ENCODE measurements at regions not wholly inside any gene's neighbourhood (a gene's known extent, or its start where the extent isn't known, plus 50 kb on each side); places are given as distances from the start of the nearest gene placed in this dataset.
A peak's percentile ranks its signal among the peaks of the same experiment; 100 is the strongest.

GRCh38 chr4:16377887-16378286 is 151.6 kb upstream of the TAPT1 start:
- H3K27me3 Mint-ChIP-seq (ENCODE audit: low read depth), result no peaks in the 10 kb centered on the region
- peaks cover 16% of the 10 kb centered on the region for H3K4me1 Mint-ChIP-seq
- no peaks in the 10 kb centered on the region for H3K36me3 Mint-ChIP-seq (ENCODE audit: low read depth)
- TF ChIP-seq CTCF (conservative IDR thresholded peaks at IDR 0.05), result no peak
- DNase-seq (ENCODE audit: low read depth, low spot score), result no peak
- no peaks in the 10 kb centered on the region for H3K9me3 Mint-ChIP-seq
- H3K27ac Mint-ChIP-seq (ENCODE audit: unreplicated experiment), result no peak overlapping the region
- no peak overlapping the region for H3K4me3 Mint-ChIP-seq

GRCh38 chr4:16365036-16365569 is 138.8 kb upstream of the TAPT1 start:
- DNase-seq (ENCODE audit: low read depth, low spot score), result no peak
- Mint-ChIP-seq H3K4me3 (no peak overlapping the region), H3K9me3 (peaks cover 3% of the 10 kb centered on the region), H3K27ac (ENCODE audit: unreplicated experiment) (peak overlapping the region; percentile 76), H3K27me3 (ENCODE audit: low read depth) (no peaks in the 10 kb centered on the region), H3K36me3 (ENCODE audit: low read depth) (peaks cover 5% of the 10 kb centered on the region), H3K4me1 (peaks cover 13% of the 10 kb centered on the region)
- no peak for TF ChIP-seq CTCF (conservative IDR thresholded peaks at IDR 0.05)

- Mint-ChIP-seq H3K4me1 (peaks cover 13% of the 10 kb centered on the region), H3K27me3 (ENCODE audit: low read depth) (no peaks in the 10 kb centered on the region), H3K4me3 (no peak overlapping the region), H3K9me3 (peaks cover 3% of the 10 kb centered on the region), H3K36me3 (ENCODE audit: low read depth) (peaks cover 7% of the 10 kb centered on the region), H3K27ac (ENCODE audit: unreplicated experiment) (no peak overlapping the region)
- no peak for DNase-seq (ENCODE audit: low read depth, low spot score)
- no peak for TF ChIP-seq CTCF (conservative IDR thresholded peaks at IDR 0.05)
Observed at GRCh38 chr4:16360694-16361262, 134.5 kb upstream of the TAPT1 start.

GRCh38 chr4:16353165-16353564 is 126.9 kb upstream of the TAPT1 start:
- Mint-ChIP-seq H3K27ac (ENCODE audit: unreplicated experiment) (no peak overlapping the region), H3K4me3 (no peak overlapping the region), H3K27me3 (ENCODE audit: low read depth) (no peaks in the 10 kb centered on the region), H3K4me1 (peaks cover 34% of the 10 kb centered on the region), H3K36me3 (ENCODE audit: low read depth) (no peaks in the 10 kb centered on the region), H3K9me3 (no peaks in the 10 kb centered on the region)
- no peak for TF ChIP-seq CTCF (conservative IDR thresholded peaks at IDR 0.05)
- no peak for DNase-seq (ENCODE audit: low read depth, low spot score)

- peak overlapping the region; percentile 20 for H3K4me3 Mint-ChIP-seq
- peaks cover 3% of the 10 kb centered on the region for H3K9me3 Mint-ChIP-seq
- H3K27ac Mint-ChIP-seq (ENCODE audit: unreplicated experiment), result no peak overlapping the region
- H3K36me3 Mint-ChIP-seq (ENCODE audit: low read depth), result no peaks in the 10 kb centered on the region
- TF ChIP-seq CTCF (conservative IDR thresholded peaks at IDR 0.05), result no peak
- no peak for DNase-seq (ENCODE audit: low read depth, low spot score)
- no peaks in the 10 kb centered on the region for H3K27me3 Mint-ChIP-seq (ENCODE audit: low read depth)
- H3K4me1 Mint-ChIP-seq, result peaks cover 34% of the 10 kb centered on the region
Observed at GRCh38 chr4:16351161-16351560, 124.9 kb upstream of the TAPT1 start.
